ACC112 (cell line): ENCODE measurements at regions not wholly inside any gene's neighbourhood (a gene's known extent, or its start where the extent isn't known, plus 50 kb on each side); places are given as distances from the start of the nearest gene placed in this dataset.

Experiments
- H2AFZ ChIP-seq: fragments of 200-600 bp; sonication (generic); one replicate; pipeline ENCODE4 v1.6.0; 2017; ENCODE audit warnings: antibody characterized with exemption, low read length; ENCODE audit not compliant: unreplicated experiment
- H3K27ac ChIP-seq: fragments of 200-600 bp; sonication (generic); 2 replicates; pipeline ENCODE4 v1.5.1; 2014; ENCODE audit warnings: low read depth, mild to moderate bottlenecking, antibody characterized with exemption, low read length, moderate library complexity
- H3K27me3 ChIP-seq: fragments of 200-600 bp; sonication (generic); 2 replicates; pipeline ENCODE4 v1.6.1; 2014; ENCODE audit warnings: mild to moderate bottlenecking, antibody characterized with exemption, low read length, moderate library complexity, mixed read lengths; ENCODE audit not compliant: insufficient read depth
- H3K36me3 ChIP-seq: fragments of 200-600 bp; sonication (generic); 2 replicates; pipeline ENCODE4 v1.6.1; 2016; ENCODE audit warnings: mild to moderate bottlenecking, antibody characterized with exemption, low read length, moderate library complexity, mixed read lengths; ENCODE audit not compliant: insufficient read depth
- H3K4me1 ChIP-seq: fragments of 200-600 bp; sonication (generic); one replicate; pipeline ENCODE4 v1.6.1; 2016; ENCODE audit warnings: low read length, mixed read lengths; ENCODE audit not compliant: insufficient read depth, unreplicated experiment, control insufficient read depth
- H3K4me3 ChIP-seq: fragments of 200-600 bp; sonication (generic); 2 replicates; pipeline ENCODE4 v1.5.1; 2014; ENCODE audit warnings: mild to moderate bottlenecking, low read depth, low read length
- H3K79me2 ChIP-seq: fragments of 200-600 bp; sonication (generic); one replicate; pipeline ENCODE4 v1.6.0; 2016; ENCODE audit warnings: low read length; ENCODE audit not compliant: control insufficient read depth, unreplicated experiment, insufficient read depth

DNA sequence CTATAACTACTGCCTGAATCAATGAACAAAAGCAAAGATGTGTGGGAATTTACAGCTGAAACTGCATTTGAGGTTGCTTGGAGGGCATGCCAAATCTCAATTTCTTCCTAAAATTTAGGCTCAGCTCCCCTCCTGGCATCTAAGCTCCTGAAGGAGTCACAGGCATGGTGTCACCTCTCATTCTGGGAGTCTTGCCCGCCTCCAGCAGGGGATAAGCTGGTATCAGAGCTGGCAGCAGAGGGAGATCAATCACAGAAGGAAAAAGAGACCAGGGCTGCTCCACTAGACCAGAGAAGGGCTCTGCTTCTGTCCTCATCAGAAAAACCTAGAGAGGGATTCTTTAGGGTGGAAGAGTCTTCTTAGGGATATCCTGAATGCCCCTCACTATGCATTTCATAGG, 150.4 kb upstream of the SLC6A11 start:
- Histone ChIP-seq H3K27ac (no peak overlapping the region), H3K4me3 (no peak overlapping the region), H2AFZ (no peak overlapping the region), H3K79me2 (no peaks in the 10 kb centered on the region), H3K36me3 (no peaks in the 10 kb centered on the region), H3K4me1 (no peaks in the 10 kb centered on the region), H3K27me3 (peaks cover 72% of the 10 kb centered on the region)

- H3K27ac ChIP-seq, result no peak overlapping the region
- H3K79me2 ChIP-seq, result no peaks in the 10 kb centered on the region
- no peaks in the 10 kb centered on the region for H3K4me1 ChIP-seq
- no peak overlapping the region for H2AFZ ChIP-seq
- H3K4me3 ChIP-seq, result no peak overlapping the region
- H3K27me3 ChIP-seq, result peaks cover 83% of the 10 kb centered on the region
- no peaks in the 10 kb centered on the region for H3K36me3 ChIP-seq
Observed at GRCh38 chr3:10666621-10667020, 149.4 kb upstream of the SLC6A11 start.

DNA sequence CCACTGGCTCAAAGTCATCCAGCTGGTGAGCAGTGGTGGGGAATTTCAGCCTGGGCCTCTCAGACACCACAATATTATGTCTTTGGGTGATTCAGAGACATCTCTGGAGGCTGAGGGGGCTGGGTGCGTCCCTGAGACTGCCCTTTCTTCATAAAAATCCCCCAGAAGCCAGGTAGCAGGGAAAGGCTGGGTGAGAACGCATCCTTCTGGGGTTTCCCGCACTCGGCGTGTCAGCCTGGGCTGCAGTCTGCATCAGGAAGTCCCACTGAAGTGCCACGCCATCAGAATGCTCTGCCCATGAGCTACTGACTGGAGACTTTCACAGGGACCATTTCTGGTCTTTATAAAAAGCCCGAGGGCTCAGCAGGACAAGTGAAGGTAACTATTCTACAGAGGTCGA, 148.8 kb upstream of the SLC6A11 start:
- H3K79me2 ChIP-seq, result no peaks in the 10 kb centered on the region
- no peaks in the 10 kb centered on the region for H3K4me1 ChIP-seq
- no peak overlapping the region for H3K27ac ChIP-seq
- H3K36me3 ChIP-seq, result no peaks in the 10 kb centered on the region
- H2AFZ ChIP-seq, result no peak overlapping the region
- peaks cover 89% of the 10 kb centered on the region for H3K27me3 ChIP-seq
- no peak overlapping the region for H3K4me3 ChIP-seq

GRCh38 chr3:10667901-10668476, 148.0 kb upstream of the SLC6A11 start:
- H3K27me3 ChIP-seq, result peaks cover 96% of the 10 kb centered on the region
- H2AFZ ChIP-seq, result no peak overlapping the region
- H3K4me1 ChIP-seq, result no peaks in the 10 kb centered on the region
- no peaks in the 10 kb centered on the region for H3K36me3 ChIP-seq
- H3K79me2 ChIP-seq, result no peaks in the 10 kb centered on the region
- no peak overlapping the region for H3K4me3 ChIP-seq
- no peak overlapping the region for H3K27ac ChIP-seq

DNA sequence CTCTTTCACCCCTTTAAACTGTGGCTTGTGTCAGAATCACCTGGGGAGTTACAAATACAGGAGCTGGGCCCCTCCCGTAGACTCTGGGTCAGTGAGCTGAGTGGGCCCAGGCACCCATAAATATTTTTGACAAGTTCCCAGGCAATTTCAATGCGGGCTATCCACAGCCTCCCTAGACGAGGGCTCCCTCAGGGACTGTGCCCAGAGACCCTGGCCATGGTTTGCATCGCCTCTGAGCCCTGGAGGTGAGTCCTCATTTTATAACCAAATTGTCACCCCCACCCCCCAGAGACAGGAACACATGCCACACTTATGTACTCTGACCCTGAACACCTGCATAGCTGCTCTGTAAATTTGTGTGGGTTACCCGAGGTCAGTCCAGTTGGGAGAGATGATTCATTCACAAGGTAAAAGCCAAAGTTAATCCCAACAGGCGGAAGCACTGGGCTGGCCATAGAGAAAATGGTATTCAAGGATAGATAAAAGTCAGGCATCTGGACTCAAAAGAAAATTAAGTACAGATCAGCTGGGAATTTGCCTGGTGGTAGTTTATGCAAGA, 146.5 kb upstream of the SLC6A11 start:
- H3K79me2 ChIP-seq, result no peaks in the 10 kb centered on the region
- peaks cover 87% of the 10 kb centered on the region for H3K27me3 ChIP-seq
- H3K36me3 ChIP-seq, result no peaks in the 10 kb centered on the region
- H2AFZ ChIP-seq, result no peak overlapping the region
- no peaks in the 10 kb centered on the region for H3K4me1 ChIP-seq
- no peak overlapping the region for H3K4me3 ChIP-seq
- no peak overlapping the region for H3K27ac ChIP-seq

DNA sequence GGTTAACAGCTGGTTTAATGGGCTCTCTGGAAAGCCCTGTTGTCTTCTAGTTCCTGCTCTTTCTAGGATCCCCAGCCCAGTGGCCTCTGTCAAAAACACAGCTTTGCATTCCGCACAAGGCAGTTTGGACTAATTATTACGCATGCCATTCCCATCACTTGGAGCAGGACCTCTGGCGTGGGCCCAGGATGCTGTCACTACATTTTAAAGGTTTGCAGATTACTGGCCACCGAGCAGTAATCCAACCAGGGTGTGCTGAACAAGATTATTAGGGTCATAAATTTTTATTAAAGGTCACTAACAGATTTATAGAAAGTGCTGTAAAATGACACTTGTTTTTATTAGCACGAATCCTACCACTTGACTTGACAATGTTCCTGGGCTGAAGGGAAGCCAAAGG, 143.6 kb upstream of the SLC6A11 start:
- Histone ChIP-seq H3K4me1 (no peaks in the 10 kb centered on the region), H2AFZ (no peak overlapping the region), H3K36me3 (no peaks in the 10 kb centered on the region), H3K27me3 (peaks cover 85% of the 10 kb centered on the region), H3K4me3 (no peak overlapping the region), H3K27ac (no peak overlapping the region), H3K79me2 (no peaks in the 10 kb centered on the region)

DNA sequence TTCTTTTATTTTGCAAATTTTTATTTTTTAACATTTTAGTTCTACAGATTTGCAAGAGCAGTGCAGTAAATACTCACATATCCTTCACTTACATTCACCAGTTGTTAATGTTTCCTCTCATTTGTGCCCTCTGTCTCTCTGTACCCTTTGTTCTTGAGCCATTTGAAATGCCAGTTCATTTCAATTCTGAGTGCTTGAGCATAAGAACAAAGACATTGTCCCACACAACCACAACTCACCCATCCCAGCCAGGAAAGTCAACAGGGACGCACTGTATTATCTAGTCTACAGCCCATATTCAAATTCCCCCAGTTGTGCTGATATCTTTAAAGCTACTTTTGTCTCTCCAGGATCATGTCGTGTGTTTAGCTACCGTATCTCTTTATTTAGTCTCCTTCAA, 141.4 kb upstream of the SLC6A11 start:
- H3K27me3 ChIP-seq, result peaks cover 80% of the 10 kb centered on the region
- no peak overlapping the region for H3K4me3 ChIP-seq
- H2AFZ ChIP-seq, result no peak overlapping the region
- no peaks in the 10 kb centered on the region for H3K36me3 ChIP-seq
- H3K27ac ChIP-seq, result no peak overlapping the region
- H3K4me1 ChIP-seq, result no peaks in the 10 kb centered on the region
- H3K79me2 ChIP-seq, result no peaks in the 10 kb centered on the region

GRCh38 chr3:10676905-10677304, 139.1 kb upstream of the SLC6A11 start:
- H3K4me1 ChIP-seq, result no peaks in the 10 kb centered on the region
- no peaks in the 10 kb centered on the region for H3K36me3 ChIP-seq
- H3K27me3 ChIP-seq, result peaks cover 76% of the 10 kb centered on the region
- no peak overlapping the region for H3K4me3 ChIP-seq
- H3K79me2 ChIP-seq, result no peaks in the 10 kb centered on the region
- H3K27ac ChIP-seq, result no peak overlapping the region
- H2AFZ ChIP-seq, result no peak overlapping the region

DNA sequence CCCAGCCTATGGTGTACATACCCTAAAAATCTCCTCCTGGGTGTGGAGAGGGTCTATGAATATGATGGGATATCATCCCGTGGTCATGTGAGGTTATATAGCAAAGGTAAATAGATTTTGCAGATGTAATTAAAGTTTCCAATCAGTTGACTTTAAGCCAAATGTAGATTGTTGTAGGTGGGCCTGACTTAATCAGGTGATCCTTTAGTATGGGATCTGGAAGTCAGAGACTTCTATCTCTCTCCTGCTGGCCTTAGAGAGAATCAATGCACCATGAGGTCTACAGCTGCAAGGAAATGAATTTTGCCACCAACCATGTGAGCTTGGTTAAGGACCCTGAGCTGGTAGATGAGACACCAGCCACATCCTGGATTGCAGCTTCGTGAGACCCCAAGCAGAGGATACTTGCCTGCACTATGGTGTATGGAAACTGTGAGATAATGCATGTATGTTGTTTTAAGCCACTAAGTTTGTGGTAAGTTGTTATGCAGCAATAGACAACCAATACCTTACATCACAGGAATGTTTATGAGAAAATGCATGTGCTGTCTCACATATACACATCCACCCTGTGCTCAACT, 137.1 kb upstream of the SLC6A11 start:
- H3K79me2 ChIP-seq, result no peaks in the 10 kb centered on the region
- H3K36me3 ChIP-seq, result no peaks in the 10 kb centered on the region
- H3K4me3 ChIP-seq, result no peak overlapping the region
- no peaks in the 10 kb centered on the region for H3K4me1 ChIP-seq
- no peak overlapping the region for H2AFZ ChIP-seq
- H3K27ac ChIP-seq, result no peak overlapping the region
- peaks cover 73% of the 10 kb centered on the region for H3K27me3 ChIP-seq

GRCh38 chr3:10680796-10681195, 135.2 kb upstream of the SLC6A11 start:
- Histone ChIP-seq H3K27me3 (peaks cover 78% of the 10 kb centered on the region), H3K4me1 (no peaks in the 10 kb centered on the region), H3K36me3 (no peaks in the 10 kb centered on the region), H3K4me3 (no peak overlapping the region), H2AFZ (no peak overlapping the region), H3K27ac (no peak overlapping the region), H3K79me2 (no peaks in the 10 kb centered on the region)

DNA sequence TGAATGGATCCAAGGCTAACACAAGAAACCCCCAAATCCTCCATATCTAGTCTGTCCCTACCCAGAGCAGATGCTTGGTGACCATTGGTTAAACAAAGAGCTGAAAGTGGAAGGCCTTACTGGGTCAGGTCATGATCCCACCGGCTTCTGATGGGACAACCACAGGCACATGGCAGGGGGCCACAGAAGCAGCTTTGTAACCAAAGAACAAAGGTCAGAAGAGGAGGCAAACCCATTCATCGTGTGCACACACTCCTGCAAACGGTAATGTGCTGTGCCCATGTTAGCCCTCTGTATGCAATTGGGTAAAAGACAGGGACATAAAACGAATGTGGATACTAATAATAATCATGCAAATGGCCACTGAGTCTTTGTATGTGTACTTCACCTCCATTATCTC, 133.3 kb upstream of the SLC6A11 start:
- Histone ChIP-seq H2AFZ (no peak overlapping the region), H3K27me3 (peaks cover 72% of the 10 kb centered on the region), H3K4me1 (no peaks in the 10 kb centered on the region), H3K4me3 (no peak overlapping the region), H3K27ac (no peak overlapping the region), H3K79me2 (no peaks in the 10 kb centered on the region), H3K36me3 (no peaks in the 10 kb centered on the region)
